Osteoblast (primary cell): ENCODE measurements at regions not wholly inside any gene's neighbourhood (a gene's known extent, or its start where the extent isn't known, plus 50 kb on each side); places are given as distances from the start of the nearest gene placed in this dataset.

Source experiments
- DNase-seq: peaks from one replicate; pipeline ENCODE4 v3.0.0; 2011; ENCODE audit warnings: low spot score, mixed read lengths; ENCODE audit not compliant: insufficient read length; ENCODE audit errors: missing footprints
- H2AFZ ChIP-seq: 2 replicates; pipeline ENCODE4 v1.6.0; 2011; ENCODE audit warnings: mild to moderate bottlenecking, low read length
- H3K27ac ChIP-seq: 2 replicates; pipeline ENCODE4 v1.5.1; 2011; ENCODE audit warnings: mild to moderate bottlenecking, low read depth, low read length, moderate library complexity
- H3K27me3 ChIP-seq: 2 replicates; pipeline ENCODE4 v1.6.0; 2012; ENCODE audit warnings: mild to moderate bottlenecking, control low read depth, inconsistent platforms, low read length, moderate library complexity; ENCODE audit not compliant: insufficient read depth
- H3K36me3 ChIP-seq: 2 replicates; pipeline ENCODE4 v1.5.1; 2011; ENCODE audit warnings: mild to moderate bottlenecking, low read length, control low read depth, moderate library complexity; ENCODE audit not compliant: insufficient read depth
- H3K4me1 ChIP-seq: 2 replicates; pipeline ENCODE4 v1.5.1; 2011; ENCODE audit warnings: mild to moderate bottlenecking, low read length, control low read depth, moderate library complexity; ENCODE audit not compliant: insufficient read depth
- H3K4me2 ChIP-seq: 2 replicates; pipeline ENCODE4 v1.6.0; 2011; ENCODE audit warnings: mild to moderate bottlenecking, low read length; ENCODE audit not compliant: insufficient read depth
- H3K4me3 ChIP-seq: fragments of 200-600 bp; sonication (generic); 3 replicates; pipeline ENCODE4 v1.5.1; 2012; ENCODE audit warnings: mild to moderate bottlenecking, low read length, inconsistent platforms; ENCODE audit not compliant: insufficient read depth
- H3K79me2 ChIP-seq: 2 replicates; pipeline ENCODE4 v1.6.0; 2012; ENCODE audit warnings: mild to moderate bottlenecking, low read length, control low read depth, inconsistent platforms; ENCODE audit not compliant: insufficient read depth
- H3K9me3 ChIP-seq: 2 replicates; pipeline ENCODE4 v1.5.1; 2011; ENCODE audit warnings: low read depth, low read length, control low read depth
- H4K20me1 ChIP-seq: 2 replicates; pipeline ENCODE4 v1.6.0; 2012; ENCODE audit warnings: mild to moderate bottlenecking, low read length, control low read depth; ENCODE audit not compliant: insufficient read depth
- CTCF ChIP-seq: IDR thresholded peaks from 2 replicates; pipeline ENCODE4 v1.5.1; 2011; ENCODE audit warnings: mild to moderate bottlenecking, low read depth, low read length, moderate library complexity; ENCODE audit errors: extremely low read depth

- no peak overlapping the region for H3K4me2 ChIP-seq
- no peak overlapping the region for H2AFZ ChIP-seq
- H4K20me1 ChIP-seq = no peaks in the 10 kb centered on the region
- no peak for TF ChIP-seq CTCF
- H3K9me3 ChIP-seq = no peaks in the 10 kb centered on the region
- H3K79me2 ChIP-seq = no peaks in the 10 kb centered on the region
- no peak overlapping the region for H3K4me3 ChIP-seq
- no peaks in the 10 kb centered on the region for H3K36me3 ChIP-seq
- H3K4me1 ChIP-seq = no peaks in the 10 kb centered on the region
- H3K27ac ChIP-seq = no peak overlapping the region
- no peaks in the 10 kb centered on the region for H3K27me3 ChIP-seq
- no peak for DNase-seq
Observed at GRCh38 chr10:80771902-80772555, 234.3 kb downstream of the SH2D4B start.

- Histone ChIP-seq H3K27me3 (no peaks in the 10 kb centered on the region), H4K20me1 (no peaks in the 10 kb centered on the region), H3K79me2 (no peaks in the 10 kb centered on the region), H3K4me1 (no peaks in the 10 kb centered on the region), H3K36me3 (no peaks in the 10 kb centered on the region), H3K9me3 (no peaks in the 10 kb centered on the region), H2AFZ (no peak overlapping the region), H3K4me2 (no peak overlapping the region), H3K4me3 (no peak overlapping the region), H3K27ac (no peak overlapping the region)
- no peak for DNase-seq
- no peak for TF ChIP-seq CTCF
Observed at GRCh38 chr10:80772596-80772995, 234.9 kb downstream of the SH2D4B start.

GRCh38 chr10:80784695-80785094 lies 247.0 kb downstream of the SH2D4B start:
- H3K36me3 ChIP-seq = no peaks in the 10 kb centered on the region
- H4K20me1 ChIP-seq = no peaks in the 10 kb centered on the region
- TF ChIP-seq CTCF = no peak
- peaks cover 2% of the 10 kb centered on the region for H3K9me3 ChIP-seq
- no peak overlapping the region for H3K4me2 ChIP-seq
- H3K27me3 ChIP-seq = no peaks in the 10 kb centered on the region
- H3K4me3 ChIP-seq = no peak overlapping the region
- H2AFZ ChIP-seq = no peak overlapping the region
- no peaks in the 10 kb centered on the region for H3K79me2 ChIP-seq
- no peak overlapping the region for H3K27ac ChIP-seq
- H3K4me1 ChIP-seq = no peaks in the 10 kb centered on the region
- no peak for DNase-seq

- no peak for DNase-seq
- no peaks in the 10 kb centered on the region for H3K36me3 ChIP-seq
- no peaks in the 10 kb centered on the region for H4K20me1 ChIP-seq
- no peak for TF ChIP-seq CTCF
- no peak overlapping the region for H2AFZ ChIP-seq
- H3K4me2 ChIP-seq = no peak overlapping the region
- no peaks in the 10 kb centered on the region for H3K4me1 ChIP-seq
- H3K9me3 ChIP-seq = peaks cover 2% of the 10 kb centered on the region
- no peak overlapping the region for H3K27ac ChIP-seq
- no peaks in the 10 kb centered on the region for H3K27me3 ChIP-seq
- H3K4me3 ChIP-seq = no peak overlapping the region
- H3K79me2 ChIP-seq = no peaks in the 10 kb centered on the region
Observed at GRCh38 chr10:80786322-80786721, 248.6 kb downstream of the SH2D4B start.
